K562 (cell line): ENCODE measurements at regions not wholly inside any gene's neighbourhood (a gene's known extent, or its start where the extent isn't known, plus 50 kb on each side); places are given as distances from the start of the nearest gene placed in this dataset.

Source experiments
- ATAC-seq: fragments of 200-7000 bp; cut with Tn5 transposase; 3 replicates; pipeline ENCODE4 v1.9.1; 2020; ENCODE audit warnings: moderate library complexity
- BruUV-seq: library from RNA; stranded (reverse); fragments of 400-500 nt; replicated peaks from 2 replicates; lab custom pipeline; 2021; lab: Mats Ljungman, UMichigan
- CTCF ChIA-PET: fragments of 300-600 bp; formaldehyde crosslinking; extraction: SDS; loops from one replicate; lab custom pipeline; 2021; ENCODE audit warnings: low intra/inter-chr PET ratio; lab: Yijun Ruan, JAX
- POLR2A ChIA-PET: fragments of 300-600, 350-650 bp; sonication (Branson Sonifier 250); formaldehyde crosslinking; extraction: SDS; loops from one replicate; lab custom pipeline; 2021; ENCODE audit warnings: antibody characterized with exemption, inconsistent platforms; lab: Yijun Ruan, JAX
- DNase-seq, 4 experiments: peaks; one replicate each; pipeline versions ENCODE4 v3.0.0 to v3.0.0-alpha.2; 2011 to 2018; ENCODE audit warnings: low spot score in 3 of 4, mixed read lengths in 3 of 4; ENCODE audit errors: extremely low read depth in 1 of 4
- FAIRE-seq: peaks from 2 replicates; lab custom pipeline; 2011; peaks lifted over from hg19 to GRCh38; lab: Jason Lieb, UNC
- H2AFZ ChIP-seq: 2 replicates; pipeline ENCODE4 v1.6.0; 2011; ENCODE audit warnings: low read depth, low read length, control low read depth, inconsistent platforms
- H3K27ac ChIP-seq: fragments of 200-600 bp; 3 replicates; pipeline ENCODE4 v1.8.0; 2011; ENCODE audit warnings: low read depth, mild to moderate bottlenecking, control low read depth, inconsistent platforms, low read length, moderate library complexity, mixed read lengths; ENCODE audit errors: extremely low read depth
- H3K27me3 ChIP-seq, 2 experiments: fragments of 300-600 bp in 1 of 2; 2 replicates in 1 of 2; 3 replicates in 1 of 2; pipeline versions ENCODE4 v1.6.0 to v1.8.0; 2011; ENCODE audit warnings: inconsistent platforms in 2 of 2, low read length in 2 of 2, mild to moderate bottlenecking in 1 of 2, mixed read lengths in 1 of 2, moderate library complexity in 1 of 2; ENCODE audit not compliant: control insufficient read depth in 2 of 2, insufficient read depth in 2 of 2
- H3K36me3 ChIP-seq: fragments of 300-600 bp; 3 replicates; pipeline ENCODE4 v1.8.0; 2011; ENCODE audit warnings: mild to moderate bottlenecking, low read length, inconsistent platforms; ENCODE audit not compliant: control insufficient read depth, insufficient read depth
- H3K4me1 ChIP-seq, 2 experiments: fragments of 200-600 bp in 1 of 2; replicated peaks in 1 of 2; 2 replicates in 1 of 2; 3 replicates in 1 of 2; pipeline versions ENCODE4 v1.5.1 to v1.8.0; 2011; ENCODE audit warnings: inconsistent platforms in 2 of 2, low read length in 2 of 2, mild to moderate bottlenecking in 1 of 2, mixed read lengths in 1 of 2, moderate library complexity in 1 of 2; ENCODE audit not compliant: control insufficient read depth in 2 of 2, insufficient read depth in 2 of 2
- H3K4me2 ChIP-seq: 2 replicates; pipeline ENCODE4 v1.6.1; 2011; ENCODE audit warnings: low read length, control low read depth, inconsistent platforms, mixed read lengths; ENCODE audit not compliant: insufficient read depth
- H3K4me3 ChIP-seq: fragments of 200-600 bp; sonication (generic), shearing (Covaris generic); 2 replicates; pipeline ENCODE4 v1.5.1; 2016; ENCODE audit warnings: control low read depth, inconsistent platforms
- H3K79me2 ChIP-seq: fragments of 200-600 bp; 3 replicates; pipeline ENCODE4 v1.8.0; 2011; ENCODE audit warnings: low read length, inconsistent platforms; ENCODE audit not compliant: control insufficient read depth, insufficient read depth
- H3K9ac ChIP-seq, 2 experiments: 2 replicates each; pipeline versions ENCODE4 v1.6.0 to v1.6.1; 2011; ENCODE audit warnings: low read depth in 2 of 2, low read length in 2 of 2, control low read depth in 1 of 2, inconsistent platforms in 1 of 2, mild to moderate bottlenecking in 1 of 2, mixed read lengths in 1 of 2; ENCODE audit not compliant: insufficient read depth in 1 of 2
- H3K9me1 ChIP-seq: one replicate; pipeline ENCODE4 v1.6.0; 2011; ENCODE audit warnings: inconsistent platforms, mild to moderate bottlenecking, low read length, moderate library complexity; ENCODE audit not compliant: control insufficient read depth, insufficient read depth
- H3K9me3 ChIP-seq: replicated peaks from 2 replicates; pipeline ENCODE4 v1.5.1; 2011; ENCODE audit warnings: low read depth, low read length, inconsistent platforms; ENCODE audit not compliant: control insufficient read depth, insufficient read depth
- H4K20me1 ChIP-seq: replicated peaks from 2 replicates; pipeline ENCODE4 v1.6.1; 2011; ENCODE audit warnings: low read length, inconsistent platforms, mixed read lengths; ENCODE audit not compliant: control insufficient read depth, insufficient read depth
- ARID1B ChIP-seq: fragments of 450-650 bp; IDR thresholded peaks from 2 replicates; pipeline ENCODE4 v1.6.1; 2016; ENCODE audit warnings: antibody characterized with exemption, mild to moderate bottlenecking, inconsistent platforms
- CBFA2T2 ChIP-seq: fragments of 450-650 bp; conservative IDR thresholded peaks from 2 replicates; pipeline ENCODE4 v1.6.1; 2017; ENCODE audit warnings: mild to moderate bottlenecking
- CBFA2T3 ChIP-seq: fragments of 450-650 bp; IDR thresholded peaks from 2 replicates; pipeline ENCODE4 v1.6.1; 2017
- DPF2 ChIP-seq: fragments of 450-650 bp; IDR thresholded peaks from 2 replicates; pipeline ENCODE4 v1.6.1; 2016
- EP400 ChIP-seq: fragments of 450-650 bp; IDR thresholded peaks from 2 replicates; pipeline ENCODE4 v1.6.1; 2017; ENCODE audit warnings: antibody characterized with exemption, mild to moderate bottlenecking, moderate library complexity
- EWSR1 ChIP-seq: fragments of 450-650 bp; IDR thresholded peaks from 2 replicates; pipeline ENCODE4 v1.6.1; 2018; ENCODE audit warnings: borderline replicate concordance, mild to moderate bottlenecking, low read depth, moderate library complexity; ENCODE audit not compliant: partially characterized antibody
- FOSL1 ChIP-seq: fragments of 200-800 bp; sonication (Bioruptor generic); conservative IDR thresholded peaks from 2 replicates; pipeline ENCODE4 v1.6.1; 2016; ENCODE audit warnings: missing genetic modification characterization, missing compliant biosample characterization
- JUND ChIP-seq, 2 experiments: IDR thresholded peaks; 2 replicates in 1 of 2; 3 replicates in 1 of 2; pipeline ENCODE4 v1.6.1; 2011; ENCODE audit warnings: borderline replicate concordance in 2 of 2, low read depth in 2 of 2, low read length in 2 of 2, improper control_type of control experiment in 1 of 2, missing biosample characterization in 1 of 2, missing genetic modification characterization in 1 of 2, missing genetic modification reagents in 1 of 2
- NFE2 ChIP-seq: IDR thresholded peaks from 2 replicates; pipeline ENCODE4 v1.6.1; 2014; ENCODE audit warnings: antibody characterized with exemption, low read depth
- SMARCA4 ChIP-seq: fragments of 450-650 bp; IDR thresholded peaks from 2 replicates; pipeline ENCODE4 v1.6.1; 2016
- SNIP1 ChIP-seq: fragments of 450-650 bp; IDR thresholded peaks from 2 replicates; pipeline ENCODE4 v1.7.1; 2017; ENCODE audit warnings: low read depth, mild to moderate bottlenecking
- TCF3 ChIP-seq: sonication (generic); formaldehyde crosslinking; IDR thresholded peaks from 2 replicates; pipeline ENCODE4 v1.4.0; 2020; ENCODE audit warnings: mild to moderate bottlenecking, missing genetic modification reagents
- ZNF3 ChIP-seq: fragments of 250-450 bp; sonication (Bioruptor Pico); IDR thresholded peaks from 2 replicates; pipeline ENCODE4 v1.5.0; 2021; ENCODE audit warnings: mild to moderate bottlenecking, moderate library complexity
- ZNF316 ChIP-seq: fragments of 450-650 bp; IDR thresholded peaks from 2 replicates; pipeline ENCODE4 v1.6.1; 2016
- ZNF79 ChIP-seq: fragments of 250-450 bp; sonication (Bioruptor Pico); IDR thresholded peaks from 2 replicates; pipeline ENCODE4 v1.4.0; 2020; ENCODE audit warnings: low read depth, mild to moderate bottlenecking, moderate library complexity
- WGBS: fragments of 100-300 bp; shearing (Covaris generic); methylation state at CpG from one replicate; pipeline ENCODE4 v1.1.6; 2016; ENCODE audit warnings: low coverage, mixed read lengths; ENCODE audit not compliant: insufficient coverage; ENCODE audit errors: missing lambda C conversion rate; 5-methylcytosine and 5-hydroxymethylcytosine counted together
- in situ Hi-C: fragments of 300-500 bp; cut with MboI; formaldehyde crosslinking; loops from 4 replicates; pipeline ENCODE4 v1.15.0; 2018; ENCODE audit warnings: inconsistent platforms, mixed read lengths
- intact Hi-C: fragments of 100-400 bp; cut with micrococcal nuclease; formaldehyde crosslinking; loops from 2 replicates; pipeline ENCODE4 v1.14.2; 2022

DNA sequence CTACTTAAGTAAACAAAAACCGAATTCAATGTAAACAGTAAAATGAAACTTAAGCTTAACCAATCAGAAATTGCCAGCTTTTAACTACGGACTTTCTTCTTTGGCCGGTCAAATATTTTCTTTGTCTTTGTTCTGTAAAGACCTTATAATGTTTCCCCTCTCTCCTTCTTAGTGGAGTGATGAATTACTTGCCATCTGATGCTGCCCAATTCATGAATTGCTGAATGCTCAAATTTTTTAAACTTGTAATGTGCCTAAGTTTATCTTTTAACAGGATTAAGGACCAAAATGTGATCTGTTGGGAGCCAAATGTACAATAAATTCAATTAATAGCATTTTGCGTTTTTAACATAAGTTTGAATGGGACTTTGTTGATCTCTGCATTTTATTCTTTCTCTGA, 345.8 kb upstream of the CBLB start:
- no peak overlapping the region for H3K4me3 ChIP-seq
- ATAC-seq (no peak), DNase-seq (no peak), FAIRE-seq (no peak)
- H2AFZ ChIP-seq = peak overlapping the region; percentile 78
- peak overlapping the region; percentile 35; the same call in 2 of the 3 replicates for H3K27ac ChIP-seq
- H3K27me3 ChIP-seq = no peaks in the 10 kb centered on the region
- BruUV-seq = no TSS peak
- H3K9me1 ChIP-seq = no peaks in the 10 kb centered on the region
- intact Hi-C loops = no loop called here
- TF ChIP-seq EWSR1 = no peak
- peak; percentile 34; the same call in 1 of the 2 replicates for TF ChIP-seq ZNF316
- no peaks in the 10 kb centered on the region for H3K9me3 ChIP-seq
- H3K9ac ChIP-seq = no peak overlapping the region
- WGBS = 11% methylated on average over 4 of the region's 4 CpGs
- H4K20me1 ChIP-seq = no peaks in the 10 kb centered on the region
- H3K4me1 ChIP-seq = peaks cover 0 to 4% of the 10 kb centered on the region in 2 experiments; a peak in 2 of 5 replicates
- CTCF ChIA-PET = no interaction called here
- no peaks in the 10 kb centered on the region for H3K79me2 ChIP-seq
- in situ Hi-C loops = no loop called here
- no peaks in the 10 kb centered on the region for H3K36me3 ChIP-seq
- POLR2A ChIA-PET = interaction anchor here (0.6 kb wide), 1 partner anchor 1293 kb away, joined by 3 read pairs; no protein-coding TSS in a partner anchor
- no peak overlapping the region for H3K4me2 ChIP-seq

DNA sequence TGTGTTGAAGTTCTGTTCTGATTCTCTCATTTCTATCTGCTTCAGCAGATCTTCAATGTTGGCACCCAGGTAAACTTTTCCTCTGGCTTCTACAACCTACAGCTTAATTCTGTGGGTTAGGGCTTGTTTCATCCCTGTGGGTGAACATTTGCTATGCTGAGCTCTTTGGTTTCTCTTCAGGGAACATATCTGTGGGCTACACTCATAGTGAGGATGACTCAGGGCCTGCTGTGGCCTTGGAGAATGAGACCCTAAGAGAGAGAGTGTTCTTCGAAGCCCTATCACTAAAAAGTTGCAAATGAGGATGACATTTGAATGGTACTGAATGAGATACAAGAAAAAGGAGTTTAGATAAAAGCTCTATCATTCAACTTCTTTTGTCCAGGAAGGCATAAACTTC, 346.2 kb upstream of the CBLB start:
- 20% methylated on average over 1 of the region's 1 CpG for WGBS
- CTCF ChIA-PET = no interaction called here
- BruUV-seq = no TSS peak
- no peak overlapping the region for H3K4me2 ChIP-seq
- ATAC-seq (peak; percentile 91), DNase-seq (peak in 2 of 4 experiments; percentile 33 to 63), FAIRE-seq (peak; percentile 92)
- H3K9ac ChIP-seq = no peak overlapping the region
- POLR2A ChIA-PET = no interaction called here
- 0 out of 2 replicates have a peak, but pooled peaks have one; percentile 10 for TF ChIP-seq CBFA2T2
- TF ChIP-seq EP400 = no peak
- no peak for TF ChIP-seq SNIP1
- no peak for TF ChIP-seq ZNF3
- peak; percentile 55; the same call in 1 of the 2 replicates for TF ChIP-seq DPF2
- no peak for TF ChIP-seq ZNF79 (CRISPR knock-in tag)
- peak; percentile 54 for TF ChIP-seq ARID1B
- TF ChIP-seq TCF3 (CRISPR knock-in tag) = peak; percentile 42; the same call in 1 of the 2 replicates
- TF ChIP-seq CBFA2T3 = peak; percentile 27; the same call in 1 of the 2 replicates
- peak; percentile 46; the same call in 1 of the 2 replicates for TF ChIP-seq SMARCA4
- peak; percentile 58 for TF ChIP-seq NFE2
- peak; percentile 33; the same call in 1 of the 2 replicates for TF ChIP-seq JUND (IDR thresholded peaks at IDR 0.05; ENCODE audit: borderline replicate concordance, low read depth, low read length)
- TF ChIP-seq JUND (tag; IDR thresholded peaks at IDR 0.05; ENCODE audit: borderline replicate concordance, low read depth, low read length) = peak; percentile 25; the same call in 1 of the 3 replicates
- peak; percentile 45; the same call in 1 of the 2 replicates for TF ChIP-seq FOSL1 (tag)
- intact Hi-C loops (no loop called here), in situ Hi-C loops (no loop called here)
- H3K27ac ChIP-seq = peak overlapping the region; percentile 35; the same call in 2 of the 3 replicates
- H3K9me1 ChIP-seq = no peaks in the 10 kb centered on the region
- no peaks in the 10 kb centered on the region for H4K20me1 ChIP-seq
- no peaks in the 10 kb centered on the region for H3K79me2 ChIP-seq
- H3K4me3 ChIP-seq = no peak overlapping the region
- no peaks in the 10 kb centered on the region for H3K36me3 ChIP-seq
- H3K27me3 ChIP-seq = no peaks in the 10 kb centered on the region
- H2AFZ ChIP-seq = peak overlapping the region; percentile 78
- peaks cover 0 to 4% of the 10 kb centered on the region in 2 experiments; a peak in 2 of 5 replicates for H3K4me1 ChIP-seq
- H3K9me3 ChIP-seq = no peaks in the 10 kb centered on the region
